Psoas muscle (tissue), 7 donors: ENCODE measurements at regions not wholly inside any gene's neighbourhood (a gene's known extent, or its start where the extent isn't known, plus 50 kb on each side); places are given as distances from the start of the nearest gene placed in this dataset.
"Not testable (repeated sequence)": the region's sequence is repeated elsewhere in the genome, so short reads cannot be mapped to it uniquely, and the experiment has no call there.

Source experiments
- ATAC-seq, 4 donors: fragments of 200-7000 bp; cut with Tn5 transposase; one replicate each; pipeline ENCODE4 v1.9.1; 2020; ENCODE audit warnings: moderate library complexity in 3 of 4, mild to moderate bottlenecking in 2 of 4
- DNase-seq, 2 donors: peaks; one replicate each; pipeline ENCODE4 v3.0.0-alpha.2; 2020
- H3K27ac ChIP-seq: fragments of 200-600 bp; one replicate; pipeline ENCODE4 v1.8.0; 2022
- H3K27me3 ChIP-seq, 3 donors: fragments of 200-600 bp in 1 of 3; one replicate each; pipeline versions ENCODE4 v1.6.1 to v1.8.0; 2013 to 2022; ENCODE audit warnings: low read length in 2 of 3, mild to moderate bottlenecking in 2 of 3, moderate library complexity in 1 of 3; ENCODE audit not compliant: insufficient read depth in 3 of 3
- H3K36me3 ChIP-seq, 2 donors: fragments of 200-600 bp in 1 of 2; one replicate each; pipeline versions ENCODE4 v1.6.1 to v1.8.0; 2013 to 2022; ENCODE audit warnings: low read depth in 1 of 2, mild to moderate bottlenecking in 1 of 2, moderate library complexity in 1 of 2; ENCODE audit not compliant: insufficient read depth in 1 of 2
- H3K4me1 ChIP-seq: fragments of 200-600 bp; one replicate; pipeline ENCODE4 v1.8.0; 2022
- H3K4me3 ChIP-seq: fragments of 200-600 bp; one replicate; pipeline ENCODE4 v1.8.0; 2022; ENCODE audit warnings: mild to moderate bottlenecking
- H3K9me3 ChIP-seq: fragments of 200-600 bp; one replicate; pipeline ENCODE4 v1.8.0; 2022
- WGBS, 3 donors: extraction: QIAGEN DNeasy Blood & Tissue Kit; methylation state at CpG; one replicate each; pipeline versions ENCODE4 v1.1.6 to v1.1.7; 2013; 5-methylcytosine and 5-hydroxymethylcytosine counted together
- intact Hi-C, 2 donors: fragments of 100-400 bp; cut with DNase I; formaldehyde crosslinking; loops; one replicate each; pipeline versions ENCODE4 v1.11.0 to v1.14.2; 2022
- TF ChIP-seq, protein P1 (sequence below): fragments of 200-600 bp; IDR thresholded peaks from one replicate; pipeline ENCODE4 v1.8.0; 2022; ENCODE audit warnings: antibody characterized with exemption
- donor health status: healthy with polysubstance abuse.
- donor health status: DM: no; HTN: no; CAD: no; lungs with moderate emphysema.
- donor health status: Bipolar disorder and iron deficiency.
- donor health status: healthy.
- donor health status: DM: yes; HTN: yes; CAD: no.
- donor health status: DM: no; HTN: no; CAD: no.
- donor health status: DM: yes; HTN: yes; CAD: no.

DNA sequence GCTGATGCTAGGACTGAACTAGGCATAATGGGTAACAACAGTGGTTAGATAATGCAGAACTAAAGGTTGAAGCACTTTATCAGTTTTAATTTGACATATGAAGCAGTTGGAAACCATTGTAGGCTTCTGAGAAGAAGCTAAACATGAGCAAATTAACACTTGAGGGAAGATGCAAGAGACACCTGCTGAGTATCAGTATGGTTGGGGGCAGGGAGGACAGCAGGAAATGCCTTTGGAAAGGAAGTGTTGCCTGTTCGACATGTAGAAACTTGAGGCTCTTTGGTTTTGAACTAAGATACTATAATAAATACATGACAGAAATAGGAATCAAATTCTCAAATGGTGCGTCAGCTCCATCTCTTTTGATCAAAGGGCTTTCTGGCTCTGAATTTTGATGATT is 115.6 kb downstream of the FHIP1A start:
- H3K4me3 ChIP-seq = no peak overlapping the region
- intact Hi-C loops = loop anchor here in 1 of 2 donors (5.0 kb wide), 1 partner anchor 117 kb away; the partner anchor contains the start of gene FHIP1A
- H3K27ac ChIP-seq = peak overlapping the region; percentile 77
- H3K9me3 ChIP-seq = no peaks in the 10 kb centered on the region
- no peaks in the 10 kb centered on the region for H3K36me3 ChIP-seq
- DNase-seq (no peak), ATAC-seq (peak in 3 of 4 donors; percentile 31 to 86 (median 39))
- 27 to 45% (median 30%) methylated on average over 2 of the region's 2 CpGs for WGBS, 3 donors
- peaks cover 62% of the 10 kb centered on the region for H3K4me1 ChIP-seq
- no peaks in the 10 kb centered on the region for H3K27me3 ChIP-seq
- TF ChIP-seq, protein P1, sequence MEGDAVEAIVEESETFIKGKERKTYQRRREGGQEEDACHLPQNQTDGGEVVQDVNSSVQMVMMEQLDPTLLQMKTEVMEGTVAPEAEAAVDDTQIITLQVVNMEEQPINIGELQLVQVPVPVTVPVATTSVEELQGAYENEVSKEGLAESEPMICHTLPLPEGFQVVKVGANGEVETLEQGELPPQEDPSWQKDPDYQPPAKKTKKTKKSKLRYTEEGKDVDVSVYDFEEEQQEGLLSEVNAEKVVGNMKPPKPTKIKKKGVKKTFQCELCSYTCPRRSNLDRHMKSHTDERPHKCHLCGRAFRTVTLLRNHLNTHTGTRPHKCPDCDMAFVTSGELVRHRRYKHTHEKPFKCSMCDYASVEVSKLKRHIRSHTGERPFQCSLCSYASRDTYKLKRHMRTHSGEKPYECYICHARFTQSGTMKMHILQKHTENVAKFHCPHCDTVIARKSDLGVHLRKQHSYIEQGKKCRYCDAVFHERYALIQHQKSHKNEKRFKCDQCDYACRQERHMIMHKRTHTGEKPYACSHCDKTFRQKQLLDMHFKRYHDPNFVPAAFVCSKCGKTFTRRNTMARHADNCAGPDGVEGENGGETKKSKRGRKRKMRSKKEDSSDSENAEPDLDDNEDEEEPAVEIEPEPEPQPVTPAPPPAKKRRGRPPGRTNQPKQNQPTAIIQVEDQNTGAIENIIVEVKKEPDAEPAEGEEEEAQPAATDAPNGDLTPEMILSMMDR = no peak

DNA sequence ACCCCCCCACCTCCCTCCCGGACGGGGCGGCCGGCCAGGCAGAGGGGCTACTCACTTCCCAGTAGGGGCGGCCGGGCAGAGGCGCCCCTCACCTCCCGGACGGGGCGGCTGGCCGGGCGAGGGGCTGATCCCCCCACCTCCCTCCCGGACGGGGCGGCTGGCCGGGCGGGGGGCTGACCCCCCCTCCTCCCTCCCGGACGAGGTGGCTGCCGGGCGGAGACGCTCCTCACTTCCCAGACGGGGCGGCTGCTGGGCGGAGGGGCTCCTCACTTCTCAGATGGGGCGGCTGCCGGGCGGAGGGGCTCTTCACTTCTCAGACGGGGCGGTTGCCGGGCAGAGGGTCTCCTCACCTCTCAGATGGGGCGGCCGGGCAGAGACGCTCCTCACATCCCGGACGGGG is 117.5 kb downstream of the FHIP1A start:
- H3K27me3 ChIP-seq, intact Hi-C loops, H3K27ac ChIP-seq, H3K9me3 ChIP-seq, DNase-seq, ATAC-seq, H3K36me3 ChIP-seq, H3K4me3 ChIP-seq: not testable (repeated sequence)
- H3K4me1 ChIP-seq = peaks cover 55% of the 10 kb centered on the region
- 91 to 93% (median 92%) methylated on average over 18 to 36 of the region's 36 CpGs for WGBS, 3 donors

DNA sequence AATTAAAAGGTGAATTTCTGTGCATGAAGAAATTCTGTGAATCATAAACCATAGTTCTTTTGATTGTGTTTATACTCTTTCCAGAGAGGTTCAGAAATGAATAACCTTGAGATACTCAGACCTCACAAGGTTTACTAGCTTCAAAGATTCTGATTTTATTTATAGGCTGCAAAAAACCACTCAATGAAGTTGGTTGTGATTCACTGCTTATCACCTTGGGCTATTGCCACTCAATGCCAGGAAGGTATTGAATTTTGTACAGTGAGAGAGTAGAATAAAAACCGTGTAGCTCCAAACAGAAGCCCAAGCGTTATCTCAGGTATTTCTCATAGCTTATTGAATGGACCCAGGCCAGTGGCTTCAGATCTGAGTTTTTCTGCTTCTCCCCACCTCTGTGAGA is 118.7 kb downstream of the FHIP1A start:
- H3K9me3 ChIP-seq = no peaks in the 10 kb centered on the region
- peak overlapping the region; percentile 83 for H3K27ac ChIP-seq
- TF ChIP-seq, protein P1 = no peak
- no peak overlapping the region for H3K4me3 ChIP-seq
- peaks cover 47% of the 10 kb centered on the region for H3K4me1 ChIP-seq
- DNase-seq = no peak
- WGBS, 3 donors = 41 to 67% (median 45%) methylated on average over 2 of the region's 2 CpGs
- intact Hi-C loops = no loop called here
- no peaks in the 10 kb centered on the region for H3K27me3 ChIP-seq
- H3K36me3 ChIP-seq = no peaks in the 10 kb centered on the region
- ATAC-seq = peak; percentile 31 to 73 (median 50)

DNA sequence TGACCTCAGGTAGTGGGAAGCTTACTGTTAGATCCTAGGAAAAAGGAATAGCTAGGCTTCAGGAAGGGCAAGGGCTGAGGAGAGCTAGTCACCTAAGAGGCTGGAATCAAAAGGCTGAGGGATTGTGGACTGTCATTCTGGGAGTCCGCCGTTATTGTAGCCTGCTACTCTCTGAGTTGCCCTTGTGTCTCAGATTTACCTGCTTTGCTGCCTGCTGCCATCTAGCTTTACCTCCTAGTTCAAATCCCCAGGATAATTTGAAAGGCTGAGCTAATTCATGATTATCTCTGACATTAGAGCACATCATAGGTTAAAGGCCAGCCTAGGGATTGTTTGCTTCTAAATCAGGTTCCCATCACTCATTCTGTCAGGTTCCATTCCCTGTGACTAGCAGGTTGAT is 120.2 kb downstream of the FHIP1A start:
- intact Hi-C loops = no loop called here
- WGBS, 3 donors = 43 to 70% (median 56%) methylated on average over 2 of the region's 2 CpGs
- peaks cover 41% of the 10 kb centered on the region for H3K4me1 ChIP-seq

DNA sequence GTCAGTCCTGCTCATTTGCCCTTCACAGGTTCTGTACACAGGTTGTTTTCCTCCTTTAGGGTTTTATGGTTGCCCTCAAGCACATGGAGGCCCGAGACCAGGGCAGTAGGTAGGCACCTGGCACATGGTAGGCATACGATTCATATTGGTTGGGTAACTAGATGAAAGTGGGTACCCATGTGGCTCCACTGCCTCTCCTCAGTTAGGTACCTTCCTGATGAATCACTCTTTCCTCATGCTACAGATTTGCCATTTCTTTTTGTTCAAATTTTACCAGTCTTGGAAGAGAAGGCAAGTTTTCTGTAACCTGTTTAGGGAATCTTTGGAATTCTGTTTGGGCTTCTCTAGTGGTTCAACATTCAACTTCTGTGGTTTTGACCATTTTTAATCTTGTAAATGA is 121.3 kb downstream of the FHIP1A start:
- H3K4me3 ChIP-seq = no peak overlapping the region
- no peaks in the 10 kb centered on the region for H3K9me3 ChIP-seq
- intact Hi-C loops = no loop called here
- no peak for DNase-seq
- WGBS, 3 donors = 90 to 93% (median 92%) methylated on average over 2 of the region's 2 CpGs
- peak overlapping the region; percentile 83 for H3K27ac ChIP-seq
- no peaks in the 10 kb centered on the region for H3K36me3 ChIP-seq
- no peaks in the 10 kb centered on the region for H3K27me3 ChIP-seq
- TF ChIP-seq, protein P1 = no peak
- peaks cover 40% of the 10 kb centered on the region for H3K4me1 ChIP-seq
- ATAC-seq = no peak

More for the DNA sequence above, 120.2 kb downstream of the FHIP1A start:
- Histone ChIP-seq H3K27me3 (no peaks in the 10 kb centered on the region), H3K36me3 (no peaks in the 10 kb centered on the region), H3K9me3 (no peaks in the 10 kb centered on the region), H3K27ac (peak overlapping the region; percentile 83), H3K4me3 (no peak overlapping the region)
- DNase-seq (no peak), ATAC-seq (no peak)
- TF ChIP-seq, protein P1 = no peak
